HepG2 (cell line): ENCODE measurements at regions not wholly inside any gene's neighbourhood (a gene's known extent, or its start where the extent isn't known, plus 50 kb on each side); places are given as distances from the start of the nearest gene placed in this dataset.

Experiments
- BCL6 ChIP-seq: IDR thresholded peaks from 2 replicates; pipeline ENCODE4 v1.6.1; 2016; ENCODE audit warnings: missing genetic modification reagents, missing compliant biosample characterization
- BHLHE40 ChIP-seq: IDR thresholded peaks from 2 replicates; pipeline ENCODE4 v1.6.1; 2011; ENCODE audit warnings: low read length, improper control_type of control experiment
- CAMTA2 ChIP-seq: sonication (generic); formaldehyde crosslinking; IDR thresholded peaks from 2 replicates; pipeline ENCODE4 v1.4.0; 2020; ENCODE audit warnings: mild to moderate bottlenecking, missing genetic modification reagents, borderline replicate concordance
- HDAC6 ChIP-seq: fragments of 200-600 bp; sonication (generic); IDR thresholded peaks from 2 replicates; pipeline ENCODE4 v1.7.0; 2017; ENCODE audit warnings: mild to moderate bottlenecking, antibody characterized with exemption, low read length, low read depth
- NFIC ChIP-seq: IDR thresholded peaks from 2 replicates; pipeline ENCODE4 v1.6.1; 2012; ENCODE audit warnings: mild to moderate bottlenecking, low read length, inconsistent platforms
- PCBP2 ChIP-seq: fragments of 200-400 bp; formaldehyde crosslinking; optimal IDR thresholded peaks from 2 replicates; pipeline ENCODE3; 2018; ENCODE audit warnings: low read length, low read depth; ENCODE audit not compliant: poor library complexity, severe bottlenecking
- RARA ChIP-seq: IDR thresholded peaks from 2 replicates; pipeline ENCODE4 v1.6.1; 2016; ENCODE audit warnings: missing genetic modification reagents, missing compliant biosample characterization
- RELA ChIP-seq: sonication (generic); formaldehyde crosslinking; IDR thresholded peaks from 2 replicates; pipeline ENCODE4 v1.4.0; 2020; ENCODE audit warnings: missing genetic modification reagents
- SMARCE1 ChIP-seq: fragments of 450-650 bp; IDR thresholded peaks from 2 replicates; pipeline ENCODE4 v1.6.1; 2017; ENCODE audit warnings: borderline replicate concordance
- SOX6 ChIP-seq, 2 experiments: fragments of 450-650 bp in 1 of 2; sonication (generic) in 1 of 2; formaldehyde crosslinking in 1 of 2; IDR thresholded peaks; 2 replicates each; pipeline versions ENCODE4 v1.4.0 to v1.6.1; 2017 to 2020; ENCODE audit warnings: antibody characterized with exemption in 1 of 2, mild to moderate bottlenecking in 1 of 2, missing genetic modification reagents in 1 of 2
- TP53 ChIP-seq: sonication (generic); formaldehyde crosslinking; conservative IDR thresholded peaks from 2 replicates; pipeline ENCODE4 v1.4.0; 2020; ENCODE audit warnings: missing genetic modification reagents
- ZMYM4 ChIP-seq: sonication (generic); formaldehyde crosslinking; IDR thresholded peaks from 2 replicates; pipeline ENCODE4 v1.8.1; 2023; ENCODE audit warnings: mild to moderate bottlenecking, missing genetic modification reagents
- ZNF136 ChIP-seq: sonication (generic); formaldehyde crosslinking; IDR thresholded peaks from 2 replicates; pipeline ENCODE4 v1.8.1; 2022; ENCODE audit warnings: low read depth, mild to moderate bottlenecking, moderate library complexity, missing genetic modification reagents
- ZNF205 ChIP-seq: IDR thresholded peaks from 2 replicates; pipeline ENCODE4 v1.6.1; 2018; ENCODE audit warnings: missing biosample characterization, missing genetic modification reagents
- ZNF382 ChIP-seq: sonication (generic); formaldehyde crosslinking; IDR thresholded peaks from 2 replicates; pipeline ENCODE4 v1.5.0; 2020; ENCODE audit warnings: missing genetic modification reagents, mild to moderate bottlenecking, borderline replicate concordance
- ZNF460 ChIP-seq: sonication (generic); formaldehyde crosslinking; IDR thresholded peaks from 2 replicates; pipeline ENCODE4 v1.5.1; 2020; ENCODE audit warnings: missing genetic modification reagents, mild to moderate bottlenecking, borderline replicate concordance
- ZNF496 ChIP-seq: sonication (generic); formaldehyde crosslinking; IDR thresholded peaks from 2 replicates; pipeline ENCODE4 v1.8.1; 2023; ENCODE audit warnings: mild to moderate bottlenecking, moderate library complexity, missing genetic modification reagents; ENCODE audit not compliant: insufficient replicate concordance
- ZNF619 ChIP-seq: sonication (generic); formaldehyde crosslinking; IDR thresholded peaks from 2 replicates; pipeline ENCODE4 v1.4.0; 2020; ENCODE audit warnings: mild to moderate bottlenecking, missing genetic modification reagents
- ZNF737 ChIP-seq: sonication (generic); formaldehyde crosslinking; IDR thresholded peaks from 2 replicates; pipeline ENCODE4 v1.5.0; 2020; ENCODE audit warnings: missing genetic modification reagents, mild to moderate bottlenecking, borderline replicate concordance
- TF ChIP-seq, protein P1 (sequence below): IDR thresholded peaks from 2 replicates; pipeline ENCODE4 v1.6.1; 2016; ENCODE audit warnings: low read depth
- TF ChIP-seq, protein P2 (sequence below): sonication (generic); formaldehyde crosslinking; IDR thresholded peaks from 2 replicates; pipeline ENCODE4 v1.8.1; 2022; ENCODE audit warnings: mild to moderate bottlenecking, missing genetic modification reagents
- TF ChIP-seq, protein P3 (sequence below): sonication (generic); formaldehyde crosslinking; IDR thresholded peaks from 2 replicates; pipeline ENCODE4 v1.4.0; 2020; ENCODE audit warnings: missing genetic modification reagents
- TF ChIP-seq, protein P4 (sequence below): sonication (generic); formaldehyde crosslinking; IDR thresholded peaks from 2 replicates; pipeline ENCODE4 v1.9.0; 2021; ENCODE audit warnings: missing genetic modification reagents, mild to moderate bottlenecking, borderline replicate concordance
- TF ChIP-seq, protein P5 (sequence below): sonication (generic); formaldehyde crosslinking; IDR thresholded peaks from 2 replicates; pipeline ENCODE4 v1.5.0; 2020; ENCODE audit warnings: mild to moderate bottlenecking, missing genetic modification reagents, borderline replicate concordance

DNA sequence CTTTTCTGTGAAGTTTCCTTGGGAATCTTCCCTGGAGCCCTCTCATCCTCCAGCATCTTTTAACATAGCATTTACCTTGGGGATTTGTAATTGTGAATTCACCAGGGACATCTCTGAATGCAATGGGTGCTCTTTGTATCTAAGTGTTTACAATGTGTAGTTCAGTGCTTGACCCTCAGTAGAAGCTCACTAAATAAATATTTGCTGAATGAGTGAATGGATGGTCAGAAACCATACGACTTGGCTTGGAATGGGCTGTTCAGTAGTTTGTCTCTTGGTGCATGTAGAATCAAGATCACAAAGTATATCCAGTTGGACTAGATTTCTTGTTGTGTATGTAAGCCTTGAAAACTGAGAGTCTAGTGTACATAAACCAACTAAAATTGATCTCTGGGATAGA, 81.8 kb upstream of the MEF2C start (continued):
- TF ChIP-seq, protein P1, sequence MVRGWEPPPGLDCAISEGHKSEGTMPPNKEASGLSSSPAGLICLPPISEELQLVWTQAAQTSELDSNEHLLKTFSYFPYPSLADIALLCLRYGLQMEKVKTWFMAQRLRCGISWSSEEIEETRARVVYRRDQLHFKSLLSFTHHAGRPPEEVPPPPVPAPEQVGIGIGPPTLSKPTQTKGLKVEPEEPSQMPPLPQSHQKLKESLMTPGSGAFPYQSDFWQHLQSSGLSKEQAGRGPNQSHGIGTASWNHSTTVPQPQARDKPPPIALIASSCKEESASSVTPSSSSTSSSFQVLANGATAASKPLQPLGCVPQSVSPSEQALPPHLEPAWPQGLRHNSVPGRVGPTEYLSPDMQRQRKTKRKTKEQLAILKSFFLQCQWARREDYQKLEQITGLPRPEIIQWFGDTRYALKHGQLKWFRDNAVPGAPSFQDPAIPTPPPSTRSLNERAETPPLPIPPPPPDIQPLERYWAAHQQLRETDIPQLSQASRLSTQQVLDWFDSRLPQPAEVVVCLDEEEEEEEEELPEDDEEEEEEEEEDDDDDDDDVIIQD (CRISPR knock-in tag): peak; percentile 21; the same call in 1 of the 2 replicates
- TF ChIP-seq RARA (CRISPR knock-in tag) (peak; percentile 34; the same call in 1 of the 2 replicates), TP53 (CRISPR knock-in tag) (no peak), ZNF136 (CRISPR knock-in tag) (no peak), ZNF460 (CRISPR knock-in tag) (no peak), HDAC6 (no peak), NFIC (0 out of 2 replicates have a peak, but pooled peaks have one; percentile 19), SOX6 (IDR thresholded peaks at IDR 0.05) (no peak), SOX6 (CRISPR knock-in tag; IDR thresholded peaks at IDR 0.05) (peak; percentile 16; the same call in 1 of the 2 replicates), PCBP2 (no peak), BCL6 (CRISPR knock-in tag) (no peak), ZNF382 (CRISPR knock-in tag) (no peak), ZNF737 (no peak), ZNF205 (CRISPR knock-in tag) (no peak), ZNF496 (CRISPR knock-in tag) (no peak), CAMTA2 (CRISPR knock-in tag) (no peak), RELA (CRISPR knock-in tag) (no peak), SMARCE1 (no peak), BHLHE40 (no peak), ZMYM4 (CRISPR knock-in tag) (no peak), ZNF619 (CRISPR knock-in tag) (no peak)
- TF ChIP-seq, protein P2, sequence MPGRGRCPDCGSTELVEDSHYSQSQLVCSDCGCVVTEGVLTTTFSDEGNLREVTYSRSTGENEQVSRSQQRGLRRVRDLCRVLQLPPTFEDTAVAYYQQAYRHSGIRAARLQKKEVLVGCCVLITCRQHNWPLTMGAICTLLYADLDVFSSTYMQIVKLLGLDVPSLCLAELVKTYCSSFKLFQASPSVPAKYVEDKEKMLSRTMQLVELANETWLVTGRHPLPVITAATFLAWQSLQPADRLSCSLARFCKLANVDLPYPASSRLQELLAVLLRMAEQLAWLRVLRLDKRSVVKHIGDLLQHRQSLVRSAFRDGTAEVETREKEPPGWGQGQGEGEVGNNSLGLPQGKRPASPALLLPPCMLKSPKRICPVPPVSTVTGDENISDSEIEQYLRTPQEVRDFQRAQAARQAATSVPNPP (CRISPR knock-in tag): no peak
- TF ChIP-seq, protein P3, sequence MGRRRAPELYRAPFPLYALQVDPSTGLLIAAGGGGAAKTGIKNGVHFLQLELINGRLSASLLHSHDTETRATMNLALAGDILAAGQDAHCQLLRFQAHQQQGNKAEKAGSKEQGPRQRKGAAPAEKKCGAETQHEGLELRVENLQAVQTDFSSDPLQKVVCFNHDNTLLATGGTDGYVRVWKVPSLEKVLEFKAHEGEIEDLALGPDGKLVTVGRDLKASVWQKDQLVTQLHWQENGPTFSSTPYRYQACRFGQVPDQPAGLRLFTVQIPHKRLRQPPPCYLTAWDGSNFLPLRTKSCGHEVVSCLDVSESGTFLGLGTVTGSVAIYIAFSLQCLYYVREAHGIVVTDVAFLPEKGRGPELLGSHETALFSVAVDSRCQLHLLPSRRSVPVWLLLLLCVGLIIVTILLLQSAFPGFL (CRISPR knock-in tag): no peak
- TF ChIP-seq, protein P4, sequence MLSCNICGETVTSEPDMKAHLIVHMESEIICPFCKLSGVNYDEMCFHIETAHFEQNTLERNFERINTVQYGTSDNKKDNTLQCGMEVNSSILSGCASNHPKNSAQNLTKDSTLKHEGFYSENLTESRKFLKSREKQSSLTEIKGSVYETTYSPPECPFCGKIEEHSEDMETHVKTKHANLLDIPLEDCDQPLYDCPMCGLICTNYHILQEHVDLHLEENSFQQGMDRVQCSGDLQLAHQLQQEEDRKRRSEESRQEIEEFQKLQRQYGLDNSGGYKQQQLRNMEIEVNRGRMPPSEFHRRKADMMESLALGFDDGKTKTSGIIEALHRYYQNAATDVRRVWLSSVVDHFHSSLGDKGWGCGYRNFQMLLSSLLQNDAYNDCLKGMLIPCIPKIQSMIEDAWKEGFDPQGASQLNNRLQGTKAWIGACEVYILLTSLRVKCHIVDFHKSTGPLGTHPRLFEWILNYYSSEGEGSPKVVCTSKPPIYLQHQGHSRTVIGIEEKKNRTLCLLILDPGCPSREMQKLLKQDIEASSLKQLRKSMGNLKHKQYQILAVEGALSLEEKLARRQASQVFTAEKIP (CRISPR knock-in tag): no peak
- TF ChIP-seq, protein P5, sequence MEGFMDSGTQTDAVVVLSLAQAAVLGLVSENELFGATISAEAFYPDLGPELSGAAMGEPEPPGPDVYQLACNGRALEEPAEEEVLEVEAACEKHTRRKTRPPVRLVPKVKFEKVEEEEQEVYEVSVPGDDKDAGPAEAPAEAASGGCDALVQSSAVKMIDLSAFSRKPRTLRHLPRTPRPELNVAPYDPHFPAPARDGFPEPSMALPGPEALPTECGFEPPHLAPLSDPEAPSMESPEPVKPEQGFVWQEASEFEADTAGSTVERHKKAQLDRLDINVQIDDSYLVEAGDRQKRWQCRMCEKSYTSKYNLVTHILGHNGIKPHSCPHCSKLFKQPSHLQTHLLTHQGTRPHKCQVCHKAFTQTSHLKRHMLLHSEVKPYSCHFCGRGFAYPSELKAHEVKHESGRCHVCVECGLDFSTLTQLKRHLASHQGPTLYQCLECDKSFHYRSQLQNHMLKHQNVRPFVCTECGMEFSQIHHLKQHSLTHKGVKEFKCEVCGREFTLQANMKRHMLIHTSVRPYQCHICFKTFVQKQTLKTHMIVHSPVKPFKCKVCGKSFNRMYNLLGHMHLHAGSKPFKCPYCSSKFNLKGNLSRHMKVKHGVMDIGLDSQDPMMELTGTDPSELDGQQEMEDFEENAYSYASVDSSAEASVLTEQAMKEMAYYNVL: peak; percentile 68; the same call in 1 of the 2 replicates
